ENCODE measurements at regions not wholly inside any gene's neighbourhood (a gene's known extent, or its start where the extent isn't known, plus 50 kb on each side); places are given as distances from the start of the nearest gene placed in this dataset.

DNA sequence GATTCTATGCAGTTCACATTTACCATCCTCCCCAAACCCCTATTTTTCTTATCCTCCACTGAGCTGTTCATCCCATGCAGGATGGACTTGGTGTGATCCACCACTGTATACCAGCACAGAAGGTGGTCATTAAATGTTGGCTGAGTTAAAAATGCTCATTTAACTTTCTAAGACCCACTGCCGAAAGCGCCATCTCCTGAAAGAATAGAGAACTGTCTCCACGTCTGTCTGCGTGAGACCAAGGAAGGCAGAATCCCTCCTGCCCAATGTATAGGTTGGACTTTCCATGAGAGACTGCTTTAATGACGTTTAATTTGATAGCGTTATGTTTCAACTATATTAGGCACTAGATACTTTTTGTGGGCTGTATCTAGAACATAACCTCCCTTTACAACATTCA lies 124.3 kb downstream of the GPAM start:
- Histone ChIP-seq H2AFZ (ENCODE audit: low read length) (no peak overlapping the region), H3F3A (ENCODE audit: low read depth) (no peaks in the 10 kb centered on the region), H3K9me3 (ENCODE audit: insufficient read depth, low read depth, low read length) (no peaks in the 10 kb centered on the region), H3K36me3 (ENCODE audit: insufficient read depth, low read length) (no peaks in the 10 kb centered on the region), H3K9me2 (replicated peaks; ENCODE audit: low read depth, low read length) (no peaks in the 10 kb centered on the region), H3K9ac (ENCODE audit: low read depth, low read length, poor library complexity, severe bottlenecking) (no peak overlapping the region), H3K27me3 (ENCODE audit: insufficient read depth, low read length, poor library complexity, severe bottlenecking) (no peaks in the 10 kb centered on the region), H3K4me1 (ENCODE audit: insufficient read depth, low read length, poor library complexity, severe bottlenecking) (no peaks in the 10 kb centered on the region), H3K4me2 (ENCODE audit: low read depth, low read length, poor library complexity, severe bottlenecking) (no peak overlapping the region), H4K20me1 (ENCODE audit: insufficient read depth, low read length, poor library complexity, severe bottlenecking) (no peaks in the 10 kb centered on the region), H3K79me2 (ENCODE audit: insufficient read depth, low read length) (no peaks in the 10 kb centered on the region), H3K4me3 (ENCODE audit: low read length, poor library complexity, severe bottlenecking) (no peak overlapping the region)
- TF ChIP-seq, protein P1, sequence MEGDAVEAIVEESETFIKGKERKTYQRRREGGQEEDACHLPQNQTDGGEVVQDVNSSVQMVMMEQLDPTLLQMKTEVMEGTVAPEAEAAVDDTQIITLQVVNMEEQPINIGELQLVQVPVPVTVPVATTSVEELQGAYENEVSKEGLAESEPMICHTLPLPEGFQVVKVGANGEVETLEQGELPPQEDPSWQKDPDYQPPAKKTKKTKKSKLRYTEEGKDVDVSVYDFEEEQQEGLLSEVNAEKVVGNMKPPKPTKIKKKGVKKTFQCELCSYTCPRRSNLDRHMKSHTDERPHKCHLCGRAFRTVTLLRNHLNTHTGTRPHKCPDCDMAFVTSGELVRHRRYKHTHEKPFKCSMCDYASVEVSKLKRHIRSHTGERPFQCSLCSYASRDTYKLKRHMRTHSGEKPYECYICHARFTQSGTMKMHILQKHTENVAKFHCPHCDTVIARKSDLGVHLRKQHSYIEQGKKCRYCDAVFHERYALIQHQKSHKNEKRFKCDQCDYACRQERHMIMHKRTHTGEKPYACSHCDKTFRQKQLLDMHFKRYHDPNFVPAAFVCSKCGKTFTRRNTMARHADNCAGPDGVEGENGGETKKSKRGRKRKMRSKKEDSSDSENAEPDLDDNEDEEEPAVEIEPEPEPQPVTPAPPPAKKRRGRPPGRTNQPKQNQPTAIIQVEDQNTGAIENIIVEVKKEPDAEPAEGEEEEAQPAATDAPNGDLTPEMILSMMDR (conservative IDR thresholded peaks at IDR 0.05; ENCODE audit: low read length): 0 out of 2 replicates have a peak, but pooled peaks have one; percentile 16
- TF ChIP-seq EZH2phosphoT487 (IDR thresholded peaks at IDR 0.05; ENCODE audit: borderline replicate concordance): no peak

DNA sequence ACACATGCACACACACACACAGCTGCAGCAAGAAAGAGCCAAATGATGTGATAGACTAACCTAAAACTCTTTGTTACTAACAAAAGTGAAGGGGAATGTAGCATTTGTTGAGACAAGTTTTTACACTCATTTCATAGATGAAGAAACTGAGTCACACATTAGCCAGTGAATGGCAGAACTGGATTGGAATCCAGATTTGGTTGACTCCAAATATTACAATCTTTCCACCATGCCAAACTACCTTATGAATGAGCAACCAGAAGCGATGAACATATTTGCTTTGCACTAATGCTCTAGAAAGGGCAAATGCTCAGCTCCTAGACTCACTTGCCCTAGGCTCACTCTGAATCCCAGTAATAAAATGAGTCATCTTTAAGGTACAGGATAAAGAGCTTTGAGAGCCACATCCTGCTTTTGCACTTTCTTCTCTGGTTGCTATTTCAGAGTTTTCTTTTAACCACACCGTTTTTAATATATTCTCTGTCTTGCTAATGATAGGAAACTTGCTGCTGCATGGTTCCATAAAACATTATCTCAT lies 111.9 kb downstream of the GPAM start:
- H2AFZ ChIP-seq (ENCODE audit: low read length): no peak overlapping the region
- TF ChIP-seq EZH2phosphoT487 (IDR thresholded peaks at IDR 0.05; ENCODE audit: borderline replicate concordance): no peak
- TF ChIP-seq, protein P1 (conservative IDR thresholded peaks at IDR 0.05; ENCODE audit: low read length): no peak
- H3K4me1 ChIP-seq (ENCODE audit: insufficient read depth, low read length, poor library complexity, severe bottlenecking): peaks cover 3% of the 10 kb centered on the region
- H3K9ac ChIP-seq (ENCODE audit: low read depth, low read length, poor library complexity, severe bottlenecking): no peak overlapping the region
- no peak overlapping the region for H3K4me2 ChIP-seq (ENCODE audit: low read depth, low read length, poor library complexity, severe bottlenecking)
- no peaks in the 10 kb centered on the region for H4K20me1 ChIP-seq (ENCODE audit: insufficient read depth, low read length, poor library complexity, severe bottlenecking)
- H3K9me2 ChIP-seq (replicated peaks; ENCODE audit: low read depth, low read length): no peaks in the 10 kb centered on the region
- H3K27me3 ChIP-seq (ENCODE audit: insufficient read depth, low read length, poor library complexity, severe bottlenecking): no peaks in the 10 kb centered on the region
- no peak overlapping the region for H3K4me3 ChIP-seq (ENCODE audit: low read length, poor library complexity, severe bottlenecking)
- no peaks in the 10 kb centered on the region for H3K9me3 ChIP-seq (ENCODE audit: insufficient read depth, low read depth, low read length)
- no peaks in the 10 kb centered on the region for H3K79me2 ChIP-seq (ENCODE audit: insufficient read depth, low read length)
- no peaks in the 10 kb centered on the region for H3F3A ChIP-seq (ENCODE audit: low read depth)
- no peaks in the 10 kb centered on the region for H3K36me3 ChIP-seq (ENCODE audit: insufficient read depth, low read length)

DNA sequence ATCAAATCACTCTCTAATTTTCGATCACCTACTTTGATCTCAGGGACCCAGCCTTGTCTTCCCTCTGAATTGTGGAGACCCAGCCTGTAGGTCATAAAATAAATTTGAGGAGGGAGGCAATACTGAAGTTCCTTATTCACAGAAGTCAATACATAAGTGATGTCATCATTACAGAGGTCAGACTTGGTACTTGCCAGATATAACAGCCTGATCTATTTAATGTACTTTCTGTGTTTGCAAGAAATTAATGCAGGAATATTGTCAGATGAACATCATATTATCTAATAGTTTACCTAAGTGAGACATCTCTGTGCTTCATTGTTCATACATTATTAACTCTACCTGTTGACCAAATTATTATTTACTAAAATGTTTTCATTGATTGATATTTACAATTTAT lies 105.6 kb downstream of the GPAM start:
- H3K36me3 ChIP-seq (ENCODE audit: insufficient read depth, low read length): no peaks in the 10 kb centered on the region
- H3K4me1 ChIP-seq (ENCODE audit: insufficient read depth, low read length, poor library complexity, severe bottlenecking): no peaks in the 10 kb centered on the region
- H3K79me2 ChIP-seq (ENCODE audit: insufficient read depth, low read length): no peaks in the 10 kb centered on the region
- H3K9ac ChIP-seq (ENCODE audit: low read depth, low read length, poor library complexity, severe bottlenecking): no peak overlapping the region
- no peak overlapping the region for H3K4me2 ChIP-seq (ENCODE audit: low read depth, low read length, poor library complexity, severe bottlenecking)
- H2AFZ ChIP-seq (ENCODE audit: low read length): no peak overlapping the region
- no peaks in the 10 kb centered on the region for H3F3A ChIP-seq (ENCODE audit: low read depth)
- H3K9me3 ChIP-seq (ENCODE audit: insufficient read depth, low read depth, low read length): no peaks in the 10 kb centered on the region
- H3K9me2 ChIP-seq (replicated peaks; ENCODE audit: low read depth, low read length): no peaks in the 10 kb centered on the region
- H4K20me1 ChIP-seq (ENCODE audit: insufficient read depth, low read length, poor library complexity, severe bottlenecking): no peaks in the 10 kb centered on the region
- TF ChIP-seq, protein P1 (conservative IDR thresholded peaks at IDR 0.05; ENCODE audit: low read length): no peak
- H3K4me3 ChIP-seq (ENCODE audit: low read length, poor library complexity, severe bottlenecking): no peak overlapping the region
- H3K27me3 ChIP-seq (ENCODE audit: insufficient read depth, low read length, poor library complexity, severe bottlenecking): no peaks in the 10 kb centered on the region

Data from Loucy (cell line).